Fibroblast of pulmonary artery (primary cell): ENCODE measurements at regions not wholly inside any gene's neighbourhood (a gene's known extent, or its start where the extent isn't known, plus 50 kb on each side); places are given as distances from the start of the nearest gene placed in this dataset.

Source experiments
- DNase-seq: peaks from one replicate; pipeline ENCODE4 v3.0.0-alpha.2; 2010; ENCODE audit warnings: low read depth
- H3K4me3 ChIP-seq: replicated peaks from 2 replicates; pipeline ENCODE4 v1.5.1; 2011; ENCODE audit warnings: low read depth, mild to moderate bottlenecking, control low read depth, low read length, moderate library complexity
- TF ChIP-seq, protein P1 (sequence below): IDR thresholded peaks from 2 replicates; pipeline ENCODE4 v1.5.1; 2011; ENCODE audit warnings: mild to moderate bottlenecking, control low read depth, low read length, inconsistent platforms; ENCODE audit errors: missing control alignments

DNA sequence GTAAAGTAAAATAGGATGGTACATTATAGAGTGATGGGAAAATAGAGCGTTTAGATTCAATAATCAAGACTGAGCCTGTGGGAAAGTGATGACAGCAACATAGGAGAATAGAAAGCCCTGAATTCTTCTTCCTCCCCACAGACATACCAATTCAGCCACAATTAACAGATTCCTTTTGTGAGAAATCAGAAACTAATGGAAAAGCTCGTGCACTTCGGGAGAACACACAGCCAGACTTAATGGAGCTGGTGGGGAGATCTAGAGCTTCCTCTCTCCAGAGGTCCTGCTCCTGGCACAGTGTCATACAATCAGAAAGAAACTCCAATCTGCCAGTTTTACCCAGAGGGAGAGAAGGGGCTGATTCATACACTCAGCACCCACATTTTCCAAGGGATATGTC, 676.3 kb upstream of the BOD1L1 start:
- TF ChIP-seq, protein P1, sequence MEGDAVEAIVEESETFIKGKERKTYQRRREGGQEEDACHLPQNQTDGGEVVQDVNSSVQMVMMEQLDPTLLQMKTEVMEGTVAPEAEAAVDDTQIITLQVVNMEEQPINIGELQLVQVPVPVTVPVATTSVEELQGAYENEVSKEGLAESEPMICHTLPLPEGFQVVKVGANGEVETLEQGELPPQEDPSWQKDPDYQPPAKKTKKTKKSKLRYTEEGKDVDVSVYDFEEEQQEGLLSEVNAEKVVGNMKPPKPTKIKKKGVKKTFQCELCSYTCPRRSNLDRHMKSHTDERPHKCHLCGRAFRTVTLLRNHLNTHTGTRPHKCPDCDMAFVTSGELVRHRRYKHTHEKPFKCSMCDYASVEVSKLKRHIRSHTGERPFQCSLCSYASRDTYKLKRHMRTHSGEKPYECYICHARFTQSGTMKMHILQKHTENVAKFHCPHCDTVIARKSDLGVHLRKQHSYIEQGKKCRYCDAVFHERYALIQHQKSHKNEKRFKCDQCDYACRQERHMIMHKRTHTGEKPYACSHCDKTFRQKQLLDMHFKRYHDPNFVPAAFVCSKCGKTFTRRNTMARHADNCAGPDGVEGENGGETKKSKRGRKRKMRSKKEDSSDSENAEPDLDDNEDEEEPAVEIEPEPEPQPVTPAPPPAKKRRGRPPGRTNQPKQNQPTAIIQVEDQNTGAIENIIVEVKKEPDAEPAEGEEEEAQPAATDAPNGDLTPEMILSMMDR: no peak
- no peak overlapping the region for H3K4me3 ChIP-seq
- no peak for DNase-seq

DNA sequence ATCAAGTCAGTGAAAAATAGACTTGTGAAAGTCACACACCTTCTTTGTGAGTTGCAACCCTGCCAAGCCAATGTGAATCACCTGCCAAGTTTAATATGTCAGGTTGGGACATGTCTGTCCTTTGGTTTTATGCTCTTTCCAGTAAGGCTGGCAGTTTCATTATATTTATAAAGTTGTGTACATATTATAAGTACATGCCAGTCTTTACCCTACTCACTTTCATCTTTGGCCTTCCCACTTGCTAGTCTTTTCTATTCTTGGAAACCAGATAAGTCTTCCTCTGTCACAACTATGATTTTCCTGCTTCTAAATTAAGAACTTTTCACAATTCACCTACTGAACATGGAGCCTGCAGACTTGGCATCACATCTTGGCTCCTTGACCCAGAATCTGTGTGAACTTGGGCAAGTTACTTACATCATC, 680.7 kb upstream of the BOD1L1 start:
- TF ChIP-seq, protein P1: no peak
- DNase-seq: no peak
- no peak overlapping the region for H3K4me3 ChIP-seq

DNA sequence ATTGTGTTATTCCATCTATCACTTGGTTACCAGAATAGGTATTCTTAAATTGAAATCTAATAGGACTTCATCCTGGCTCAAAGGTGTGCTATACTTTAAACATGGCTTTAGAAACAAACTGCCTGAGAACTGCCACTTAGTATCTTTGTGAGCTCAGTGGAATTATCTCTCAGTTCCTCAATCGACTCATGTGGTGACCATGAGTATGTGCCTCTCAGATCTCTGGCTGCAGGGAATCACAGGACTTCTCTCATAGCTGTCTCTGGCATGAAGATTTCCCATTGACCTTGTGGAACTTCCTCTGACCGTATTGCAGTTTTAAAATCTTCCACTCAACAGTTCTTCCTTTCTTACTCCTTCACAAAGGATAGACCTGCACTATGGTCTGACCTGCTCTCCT, 681.9 kb upstream of the BOD1L1 start:
- TF ChIP-seq, protein P1: no peak
- H3K4me3 ChIP-seq: no peak overlapping the region
- no peak for DNase-seq

DNA sequence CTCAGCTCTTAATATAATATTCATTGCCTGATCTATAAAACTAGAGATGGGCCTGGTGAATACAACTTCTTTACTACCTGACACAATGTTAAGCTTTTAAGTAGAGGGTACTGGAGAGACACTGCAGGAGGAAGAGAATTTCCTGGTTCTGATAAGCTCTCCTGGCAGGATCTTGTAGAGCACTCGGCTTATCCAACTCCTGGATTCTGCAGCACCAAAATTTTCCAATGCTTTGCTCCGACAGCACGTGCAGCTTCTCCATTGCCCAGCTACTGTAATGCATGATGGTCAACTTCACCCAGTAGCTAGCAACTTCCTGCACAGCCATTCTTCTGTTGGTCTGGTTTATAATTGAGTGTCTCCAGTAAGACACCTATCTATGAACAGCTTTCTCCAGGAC, 686.2 kb upstream of the BOD1L1 start:
- TF ChIP-seq, protein P1: no peak
- DNase-seq: no peak
- no peak overlapping the region for H3K4me3 ChIP-seq

DNA sequence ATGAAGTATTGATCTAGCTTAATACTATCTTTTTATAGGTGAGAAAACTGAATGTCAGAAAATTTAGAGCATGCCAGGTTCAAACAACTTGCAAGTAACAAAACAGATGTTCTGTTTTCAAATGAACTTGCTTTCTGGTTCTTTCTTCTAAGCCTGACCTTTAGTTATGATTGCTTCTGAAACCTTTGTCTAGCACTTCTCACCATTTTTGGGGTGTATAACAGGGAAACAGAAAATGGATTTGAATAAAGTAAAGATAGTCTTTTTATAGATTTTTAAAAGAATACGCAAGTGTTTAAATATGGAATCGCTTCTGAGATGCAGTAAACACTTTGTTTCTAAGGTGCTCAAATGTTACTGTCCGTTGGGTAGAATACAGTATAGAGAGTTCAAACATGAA, 687.2 kb upstream of the CPEB2 start:
- H3K4me3 ChIP-seq: no peak overlapping the region
- DNase-seq: no peak
- TF ChIP-seq, protein P1: no peak

DNA sequence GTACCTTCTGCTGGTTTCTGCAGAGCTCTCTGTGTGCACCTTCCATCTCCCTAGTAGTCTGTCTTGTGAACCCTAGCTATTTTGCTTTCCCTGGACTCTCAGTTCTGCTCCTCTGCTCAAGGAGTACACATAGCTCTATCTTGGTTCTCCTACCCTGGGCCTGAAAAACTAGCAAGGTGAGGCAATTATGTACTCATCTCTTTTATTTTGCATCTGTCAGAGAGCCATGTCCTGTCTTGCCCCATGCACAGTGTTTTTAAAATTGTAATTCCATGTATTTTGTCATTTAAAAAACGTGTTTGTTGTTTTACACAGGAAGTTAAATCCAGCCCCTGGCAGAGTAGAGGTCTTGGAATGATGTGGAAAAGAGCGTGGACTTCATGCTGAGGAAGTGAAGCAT, 684.9 kb upstream of the CPEB2 start:
- TF ChIP-seq, protein P1: no peak
- no peak for DNase-seq
- no peak overlapping the region for H3K4me3 ChIP-seq

DNA sequence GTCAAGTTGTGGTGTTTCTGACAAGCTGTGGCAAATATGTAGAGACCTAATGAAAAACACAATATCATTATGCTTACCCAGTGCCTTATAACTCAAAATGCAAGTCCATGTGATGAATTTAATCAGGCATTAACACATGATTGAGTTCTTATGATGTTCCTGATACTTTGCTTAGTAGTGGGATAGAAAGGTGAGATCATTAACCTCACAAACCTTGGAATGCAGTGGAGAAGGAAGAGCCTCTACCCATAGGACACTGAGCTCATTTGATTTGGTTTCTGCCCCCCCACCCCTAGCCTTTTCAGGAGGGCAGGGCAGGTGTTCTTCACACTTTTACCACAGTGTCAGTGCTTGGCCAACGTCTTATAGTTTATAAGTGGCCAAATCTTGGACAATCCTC, 683.6 kb upstream of the CPEB2 start:
- TF ChIP-seq, protein P1: no peak
- no peak for DNase-seq
- H3K4me3 ChIP-seq: no peak overlapping the region
